Right atrium auricular region (tissue), 2 donors: ENCODE measurements at regions not wholly inside any gene's neighbourhood (a gene's known extent, or its start where the extent isn't known, plus 50 kb on each side); places are given as distances from the start of the nearest gene placed in this dataset.
A peak's percentile ranks its signal among the peaks of the same experiment; 100 is the strongest.

ENCODE experiments used
- DNase-seq: peaks from one replicate; pipeline ENCODE4 v3.0.0-alpha.2; 2019; ENCODE audit warnings: low spot score
- H3K27ac ChIP-seq, 2 donors: fragments of 200-600 bp; sonication (generic); 1 replicate in 1 of 2; 2 replicates in 1 of 2; pipeline ENCODE4 v1.5.1; 2016 to 2019
- H3K27me3 ChIP-seq, 2 donors: fragments of 200-600 bp; sonication (generic); one replicate each; pipeline versions ENCODE4 v1.5.1 to v1.6.0; 2017 to 2019
- H3K36me3 ChIP-seq: fragments of 200-600 bp; sonication (generic); one replicate; pipeline ENCODE4 v1.5.1; 2016
- H3K4me1 ChIP-seq, 2 donors: fragments of 200-600 bp; sonication (generic); one replicate each; pipeline versions ENCODE4 v1.5.1 to v1.6.0; 2017 to 2019
- H3K4me3 ChIP-seq, 2 donors: fragments of 200-600 bp; sonication (generic); 1 replicate in 1 of 2; 2 replicates in 1 of 2; pipeline ENCODE4 v1.5.1; 2017 to 2019; ENCODE audit warnings: mild to moderate bottlenecking in 1 of 2, moderate library complexity in 1 of 2
- H3K9me3 ChIP-seq, 2 donors: fragments of 200-600 bp; sonication (generic); one replicate each; pipeline ENCODE4 v1.5.1; 2019
- TF ChIP-seq, protein P1 (sequence below), 2 donors: fragments of 200-600 bp; sonication (generic); IDR thresholded peaks; one replicate each; pipeline ENCODE4 v1.5.1; 2019; ENCODE audit warnings: antibody characterized with exemption in 2 of 2

DNA sequence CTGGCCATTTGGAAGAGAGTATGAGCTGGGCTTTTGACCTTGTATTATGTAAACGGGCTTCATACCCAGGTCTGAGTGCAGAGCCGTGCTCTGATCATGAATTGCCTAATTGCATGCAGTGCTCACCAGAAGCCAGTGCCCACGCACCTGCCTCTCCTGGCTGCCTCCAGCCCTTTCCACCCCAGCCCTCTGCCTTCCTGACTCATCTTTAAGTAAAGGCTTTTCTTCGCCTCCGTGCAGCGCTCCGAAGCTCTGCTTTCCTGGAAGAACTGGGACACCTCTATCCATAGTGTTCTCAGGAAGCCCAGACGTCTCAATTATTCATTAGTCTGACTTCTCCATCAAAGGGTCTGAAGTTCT, 413.7 kb downstream of the PTPRU start:
- peak; percentile 7 for DNase-seq
- H3K9me3 ChIP-seq = no peaks in the 10 kb centered on the region
- TF ChIP-seq, protein P1, sequence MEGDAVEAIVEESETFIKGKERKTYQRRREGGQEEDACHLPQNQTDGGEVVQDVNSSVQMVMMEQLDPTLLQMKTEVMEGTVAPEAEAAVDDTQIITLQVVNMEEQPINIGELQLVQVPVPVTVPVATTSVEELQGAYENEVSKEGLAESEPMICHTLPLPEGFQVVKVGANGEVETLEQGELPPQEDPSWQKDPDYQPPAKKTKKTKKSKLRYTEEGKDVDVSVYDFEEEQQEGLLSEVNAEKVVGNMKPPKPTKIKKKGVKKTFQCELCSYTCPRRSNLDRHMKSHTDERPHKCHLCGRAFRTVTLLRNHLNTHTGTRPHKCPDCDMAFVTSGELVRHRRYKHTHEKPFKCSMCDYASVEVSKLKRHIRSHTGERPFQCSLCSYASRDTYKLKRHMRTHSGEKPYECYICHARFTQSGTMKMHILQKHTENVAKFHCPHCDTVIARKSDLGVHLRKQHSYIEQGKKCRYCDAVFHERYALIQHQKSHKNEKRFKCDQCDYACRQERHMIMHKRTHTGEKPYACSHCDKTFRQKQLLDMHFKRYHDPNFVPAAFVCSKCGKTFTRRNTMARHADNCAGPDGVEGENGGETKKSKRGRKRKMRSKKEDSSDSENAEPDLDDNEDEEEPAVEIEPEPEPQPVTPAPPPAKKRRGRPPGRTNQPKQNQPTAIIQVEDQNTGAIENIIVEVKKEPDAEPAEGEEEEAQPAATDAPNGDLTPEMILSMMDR (IDR thresholded peaks at IDR 0.05) = no peak
- no peaks in the 10 kb centered on the region for H3K36me3 ChIP-seq
- H3K27ac ChIP-seq = no peak overlapping the region
- no peaks in the 10 kb centered on the region for H3K4me1 ChIP-seq
- no peak overlapping the region for H3K4me3 ChIP-seq
- H3K27me3 ChIP-seq = no peaks in the 10 kb centered on the region

DNA sequence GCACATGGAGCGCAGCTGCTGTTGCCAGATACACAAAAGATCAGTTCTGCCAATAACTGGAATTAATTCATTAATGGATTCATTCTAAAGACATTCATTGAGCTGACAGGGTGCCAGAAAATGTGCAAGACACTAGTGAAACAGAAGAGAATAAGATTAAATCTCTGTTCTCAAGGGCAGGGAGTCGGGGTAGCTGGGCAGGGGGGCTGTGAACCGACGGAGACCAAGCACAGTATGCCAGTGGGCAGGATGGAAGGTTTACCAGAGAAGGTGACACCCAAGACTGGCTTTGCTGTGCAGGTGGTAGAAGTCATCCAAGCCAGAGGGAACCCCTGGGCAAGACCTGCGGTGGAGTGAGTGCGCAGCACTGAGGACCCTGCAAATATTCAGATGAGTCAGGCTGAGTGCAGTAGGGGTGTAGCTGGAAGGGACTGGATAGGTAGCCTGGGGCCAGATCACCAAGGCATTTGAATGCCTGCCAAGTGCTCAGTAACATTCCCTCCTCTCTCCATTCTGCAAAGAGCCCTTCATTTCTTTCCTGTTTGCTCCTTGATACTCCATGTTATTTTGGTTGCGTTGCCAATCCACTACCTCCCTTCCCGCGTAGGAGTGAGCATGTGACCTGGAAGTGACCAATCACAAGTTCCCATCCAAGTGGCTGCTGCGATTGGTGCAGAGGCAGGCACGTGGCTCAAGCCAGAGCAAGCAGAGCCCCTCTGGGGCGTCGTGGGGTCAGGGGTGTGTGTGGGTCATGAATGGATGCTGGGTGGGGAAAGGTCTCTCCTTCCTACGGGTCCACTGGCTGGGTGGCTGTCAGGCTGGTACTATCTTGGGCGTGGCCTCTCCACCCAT, 413.1 kb downstream of the PTPRU start:
- H3K27me3 ChIP-seq = no peaks in the 10 kb centered on the region
- H3K36me3 ChIP-seq = no peaks in the 10 kb centered on the region
- TF ChIP-seq, protein P1 (IDR thresholded peaks at IDR 0.05) = no peak
- H3K9me3 ChIP-seq = no peaks in the 10 kb centered on the region
- H3K4me3 ChIP-seq = no peak overlapping the region
- no peaks in the 10 kb centered on the region for H3K4me1 ChIP-seq
- DNase-seq = peak; percentile 40
- H3K27ac ChIP-seq = no peak overlapping the region

DNA sequence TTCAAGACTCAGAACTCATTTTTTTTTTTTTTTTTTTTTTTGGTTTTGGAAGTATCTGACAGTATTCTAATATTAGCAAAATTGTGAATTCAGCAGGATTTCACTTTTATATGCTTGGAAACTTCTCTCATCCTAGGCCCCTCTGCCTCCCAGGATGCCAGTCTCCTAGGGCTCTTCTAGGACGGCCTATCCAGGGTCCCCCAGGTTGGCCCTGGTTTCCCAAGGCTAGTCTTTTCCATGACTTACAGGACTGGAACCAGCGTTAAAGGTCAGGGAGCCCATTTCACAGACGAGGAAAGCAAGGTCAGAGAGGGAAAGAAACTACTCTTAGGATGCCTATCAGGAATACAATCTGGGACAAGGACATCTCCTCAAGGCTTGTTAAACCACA, 412.5 kb downstream of the PTPRU start:
- H3K9me3 ChIP-seq = no peaks in the 10 kb centered on the region
- no peaks in the 10 kb centered on the region for H3K27me3 ChIP-seq
- no peak overlapping the region for H3K27ac ChIP-seq
- no peaks in the 10 kb centered on the region for H3K36me3 ChIP-seq
- peak; percentile 48 for DNase-seq
- H3K4me3 ChIP-seq = no peak overlapping the region
- TF ChIP-seq, protein P1 (IDR thresholded peaks at IDR 0.05) = no peak
- H3K4me1 ChIP-seq = no peaks in the 10 kb centered on the region

- Histone ChIP-seq H3K4me1 (no peaks in the 10 kb centered on the region), H3K4me3 (no peak overlapping the region), H3K36me3 (no peaks in the 10 kb centered on the region), H3K9me3 (no peaks in the 10 kb centered on the region), H3K27me3 (no peaks in the 10 kb centered on the region), H3K27ac (no peak overlapping the region)
- TF ChIP-seq, protein P1 (IDR thresholded peaks at IDR 0.05) = no peak
- DNase-seq = peak; percentile 16
Observed at GRCh38 chr1:29648026-29648425, 411.7 kb downstream of the PTPRU start.

DNA sequence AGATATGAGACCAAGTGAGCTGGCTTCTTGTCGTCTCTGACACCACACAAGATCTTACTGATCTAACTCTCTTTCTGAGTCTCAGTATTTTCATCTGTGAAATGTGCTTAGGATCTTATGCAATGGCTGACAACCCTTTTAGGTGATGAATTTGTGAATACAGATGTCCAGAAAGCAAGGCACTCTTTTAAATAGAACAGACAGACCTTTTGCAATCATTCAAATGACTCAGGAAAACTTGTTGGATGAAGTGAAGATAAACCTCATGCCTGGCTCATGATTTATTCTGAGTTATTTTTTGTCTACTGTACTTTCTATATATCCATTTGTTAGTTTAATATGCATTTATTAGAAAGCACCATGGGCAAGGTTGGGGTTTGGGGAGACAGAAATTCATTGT, 411.3 kb downstream of the PTPRU start:
- Histone ChIP-seq H3K36me3 (no peaks in the 10 kb centered on the region), H3K4me3 (no peak overlapping the region), H3K27me3 (no peaks in the 10 kb centered on the region), H3K9me3 (no peaks in the 10 kb centered on the region), H3K4me1 (no peaks in the 10 kb centered on the region), H3K27ac (no peak overlapping the region)
- TF ChIP-seq, protein P1 (IDR thresholded peaks at IDR 0.05) = no peak
- no peak for DNase-seq
